HEK293T (cell line): ENCODE measurements at regions not wholly inside any gene's neighbourhood (a gene's known extent, or its start where the extent isn't known, plus 50 kb on each side); places are given as distances from the start of the nearest gene placed in this dataset.

Experiments used
- CTCF ChIA-PET: fragments of 350-600 bp; formaldehyde crosslinking; extraction: SDS; loops from one replicate; lab custom pipeline; 2021; ENCODE audit warnings: antibody characterized with exemption, inconsistent platforms; lab: Yijun Ruan, JAX
- POLR2A ChIA-PET: fragments of 350-600 bp; formaldehyde crosslinking; extraction: SDS; loops from one replicate; lab custom pipeline; 2020; ENCODE audit warnings: antibody characterized with exemption, inconsistent platforms; lab: Yijun Ruan, JAX
- DNase-seq: peaks from one replicate; pipeline ENCODE4 v3.0.0; 2012; ENCODE audit warnings: mixed read lengths; ENCODE audit errors: extremely low spot score
- ARNT ChIP-seq: fragments of 450-650 bp; IDR thresholded peaks from 2 replicates; pipeline ENCODE4 v1.6.1; 2017; ENCODE audit warnings: mild to moderate bottlenecking
- BHLHE40 ChIP-seq: fragments of 450-650 bp; IDR thresholded peaks from 2 replicates; pipeline ENCODE4 v1.6.1; 2016; ENCODE audit warnings: mild to moderate bottlenecking, moderate library complexity, borderline replicate concordance
- CTBP1 ChIP-seq: fragments of 450-650 bp; IDR thresholded peaks from 2 replicates; pipeline ENCODE4 v1.6.1; 2016; ENCODE audit warnings: borderline replicate concordance
- ELF4 ChIP-seq: fragments of 450-650 bp; IDR thresholded peaks from 2 replicates; pipeline ENCODE4 v1.6.1; 2017; ENCODE audit warnings: antibody characterized with exemption
- FOXA1 ChIP-seq: fragments of 450-650 bp; IDR thresholded peaks from 2 replicates; pipeline ENCODE4 v1.6.1; 2016; ENCODE audit warnings: mild to moderate bottlenecking
- FOXK2 ChIP-seq: fragments of 450-650 bp; IDR thresholded peaks from 2 replicates; pipeline ENCODE4 v1.6.1; 2016; ENCODE audit warnings: mild to moderate bottlenecking
- FOXM1 ChIP-seq: fragments of 450-650 bp; IDR thresholded peaks from 2 replicates; pipeline ENCODE4 v1.6.1; 2017; ENCODE audit warnings: mild to moderate bottlenecking, borderline replicate concordance
- HDGF ChIP-seq: fragments of 450-650 bp; IDR thresholded peaks from 2 replicates; pipeline ENCODE4 v1.6.1; 2017; ENCODE audit warnings: antibody characterized with exemption, borderline replicate concordance
- L3MBTL2 ChIP-seq: fragments of 450-650 bp; conservative IDR thresholded peaks from 2 replicates; pipeline ENCODE4 v1.6.1; 2016; ENCODE audit warnings: mild to moderate bottlenecking
- LEF1 ChIP-seq: fragments of 450-650 bp; IDR thresholded peaks from 2 replicates; pipeline ENCODE4 v1.6.1; 2017; ENCODE audit warnings: mild to moderate bottlenecking, borderline replicate concordance
- NFRKB ChIP-seq: fragments of 450-650 bp; IDR thresholded peaks from 2 replicates; pipeline ENCODE4 v1.6.1; 2016; ENCODE audit warnings: mild to moderate bottlenecking, moderate library complexity
- SP1 ChIP-seq: fragments of 450-650 bp; IDR thresholded peaks from 2 replicates; pipeline ENCODE4 v1.6.1; 2017
- SUZ12 ChIP-seq: fragments of 450-650 bp; IDR thresholded peaks from 2 replicates; pipeline ENCODE4 v1.6.1; 2016; ENCODE audit warnings: mild to moderate bottlenecking
- TARDBP ChIP-seq: fragments of 450-650 bp; IDR thresholded peaks from 2 replicates; pipeline ENCODE4 v1.6.1; 2016
- ZNF384 ChIP-seq: fragments of 450-650 bp; IDR thresholded peaks from 2 replicates; pipeline ENCODE4 v1.6.1; 2016
- TF ChIP-seq, protein P1 (sequence below): fragments of 450-650 bp; IDR thresholded peaks from 2 replicates; pipeline ENCODE4 v1.6.1; 2016

DNA sequence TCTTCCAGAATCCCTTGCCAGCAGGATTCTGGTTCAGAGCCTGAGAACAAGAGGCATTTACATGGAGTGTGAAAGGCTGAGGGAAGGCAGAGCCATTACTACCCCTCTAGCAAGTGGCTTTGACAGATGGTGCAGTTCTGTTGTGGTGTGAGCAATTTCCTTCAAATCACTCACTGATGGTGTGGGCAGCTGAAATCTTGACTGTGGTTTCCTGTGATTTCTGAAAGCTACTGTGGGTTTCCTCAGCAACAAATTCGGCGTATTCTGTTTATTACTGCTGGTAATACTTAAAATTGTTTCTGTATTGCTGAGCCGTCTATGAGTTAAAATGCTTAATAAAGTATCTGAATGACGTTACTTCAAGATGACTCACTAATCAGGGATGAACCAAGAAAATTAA, 181.5 kb upstream of the TCF21 start:
- POLR2A ChIA-PET = no interaction called here
- CTCF ChIA-PET = no interaction called here
- no peak for DNase-seq
- no peak for TF ChIP-seq CTBP1
- TF ChIP-seq HDGF = no peak
- TF ChIP-seq FOXK2 = no peak
- TF ChIP-seq, protein P1, sequence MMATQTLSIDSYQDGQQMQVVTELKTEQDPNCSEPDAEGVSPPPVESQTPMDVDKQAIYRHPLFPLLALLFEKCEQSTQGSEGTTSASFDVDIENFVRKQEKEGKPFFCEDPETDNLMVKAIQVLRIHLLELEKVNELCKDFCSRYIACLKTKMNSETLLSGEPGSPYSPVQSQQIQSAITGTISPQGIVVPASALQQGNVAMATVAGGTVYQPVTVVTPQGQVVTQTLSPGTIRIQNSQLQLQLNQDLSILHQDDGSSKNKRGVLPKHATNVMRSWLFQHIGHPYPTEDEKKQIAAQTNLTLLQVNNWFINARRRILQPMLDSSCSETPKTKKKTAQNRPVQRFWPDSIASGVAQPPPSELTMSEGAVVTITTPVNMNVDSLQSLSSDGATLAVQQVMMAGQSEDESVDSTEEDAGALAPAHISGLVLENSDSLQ = no peak
- no peak for TF ChIP-seq L3MBTL2
- TF ChIP-seq ARNT = no peak
- TF ChIP-seq NFRKB = no peak
- TF ChIP-seq FOXM1 = no peak
- no peak for TF ChIP-seq ZNF384
- no peak for TF ChIP-seq TARDBP
- no peak for TF ChIP-seq FOXA1
- no peak for TF ChIP-seq BHLHE40
- no peak for TF ChIP-seq SUZ12
- TF ChIP-seq ELF4 = no peak
- no peak for TF ChIP-seq SP1
- no peak for TF ChIP-seq LEF1

DNA sequence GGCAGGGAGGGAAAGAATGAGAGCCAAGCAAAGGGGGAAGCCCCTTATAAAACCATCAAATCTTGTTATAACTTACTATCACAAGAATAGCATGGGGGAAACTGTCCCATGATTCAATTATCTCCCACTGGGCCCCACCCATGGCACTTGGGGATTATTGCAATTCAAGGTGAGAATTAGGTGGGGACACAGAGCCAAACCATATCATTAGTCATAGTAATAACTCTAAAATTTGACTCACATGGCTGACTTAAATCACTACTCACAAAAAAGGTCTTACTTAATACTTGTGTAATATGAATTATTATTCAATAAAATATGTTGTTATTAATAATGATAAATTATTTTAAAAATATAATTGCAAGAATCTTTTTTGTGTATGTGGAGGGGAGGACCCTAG, 178.1 kb upstream of the TCF21 start:
- no peak for TF ChIP-seq ELF4
- ChIA-PET CTCF (no interaction called here), POLR2A (no interaction called here)
- no peak for DNase-seq

DNA sequence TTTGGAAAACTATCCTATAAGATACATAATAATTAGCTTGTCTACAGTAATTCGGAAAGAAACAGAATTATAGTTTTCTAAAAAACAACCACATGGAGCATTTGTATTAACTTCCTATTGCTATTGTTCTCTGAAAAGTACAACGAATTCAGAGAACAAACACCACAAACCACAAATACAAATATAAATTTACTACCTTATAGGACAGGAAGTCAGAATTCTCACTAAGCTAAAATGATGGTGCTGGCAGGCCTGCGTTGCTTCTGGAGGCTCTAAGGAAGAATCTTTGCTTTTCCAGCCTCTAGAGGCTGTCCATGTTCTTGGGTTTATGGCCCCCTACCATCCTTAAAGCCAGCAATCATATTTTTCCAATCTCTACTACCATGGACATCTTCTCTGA, 173.6 kb upstream of the TCF21 start:
- DNase-seq = no peak
- ChIA-PET POLR2A (no interaction called here), CTCF (no interaction called here)
- TF ChIP-seq FOXA1 = no peak
- no peak for TF ChIP-seq HDGF
- TF ChIP-seq CTBP1 = no peak
- no peak for TF ChIP-seq FOXM1
- TF ChIP-seq NFRKB = no peak
- no peak for TF ChIP-seq LEF1
- TF ChIP-seq, protein P1 = no peak
- no peak for TF ChIP-seq ZNF384
- no peak for TF ChIP-seq SP1
- no peak for TF ChIP-seq SUZ12
- no peak for TF ChIP-seq ARNT

DNA sequence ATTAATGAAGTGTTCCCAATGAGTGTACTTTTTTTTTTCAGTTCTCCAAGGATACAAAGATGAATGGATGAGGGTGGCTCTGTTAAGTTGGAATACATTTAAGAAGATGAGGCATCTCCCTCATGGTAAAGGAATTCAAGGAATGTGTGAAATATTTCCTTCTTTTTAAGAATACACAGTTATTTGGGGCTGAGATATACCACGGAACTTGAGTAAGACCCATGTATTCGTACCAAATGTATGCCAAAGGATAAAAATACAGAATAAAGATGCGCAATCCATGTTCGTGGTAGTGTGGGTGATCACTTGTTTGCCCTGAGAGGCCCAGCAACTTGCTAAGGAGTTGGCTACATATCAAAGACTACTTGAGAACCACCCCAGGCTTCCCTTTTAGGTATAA, 164.2 kb upstream of the TCF21 start:
- no peak for DNase-seq
- TF ChIP-seq BHLHE40 (no peak), ZNF384 (no peak), ARNT (no peak)
- ChIA-PET CTCF (no interaction called here), POLR2A (no interaction called here)

DNA sequence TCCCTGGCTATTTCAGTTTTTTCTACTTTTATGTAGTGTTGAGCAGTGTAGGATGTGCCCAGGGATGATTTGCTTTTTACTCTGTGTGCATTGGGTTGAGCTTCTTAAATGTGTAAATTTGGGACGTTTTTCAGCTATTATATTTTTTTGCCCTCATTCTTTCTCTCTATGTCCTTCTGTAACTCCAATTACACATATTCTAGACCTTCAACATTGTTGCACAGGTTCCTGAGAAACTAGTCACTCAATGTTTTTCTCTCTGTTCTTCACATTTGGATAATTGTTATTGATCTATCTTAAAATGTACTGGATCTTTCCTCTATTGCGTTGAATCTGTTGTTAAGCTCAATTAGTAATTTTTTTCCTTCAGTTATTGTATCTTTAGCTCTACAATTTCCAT, 162.7 kb upstream of the TCF21 start:
- ChIA-PET POLR2A (no interaction called here), CTCF (no interaction called here)
- no peak for DNase-seq
- no peak for TF ChIP-seq L3MBTL2
- no peak for TF ChIP-seq SUZ12
- TF ChIP-seq SP1 = no peak
- TF ChIP-seq BHLHE40 = no peak
- TF ChIP-seq, protein P1 = no peak
- no peak for TF ChIP-seq LEF1
- no peak for TF ChIP-seq HDGF
- no peak for TF ChIP-seq ELF4
- no peak for TF ChIP-seq CTBP1
- no peak for TF ChIP-seq FOXK2
- no peak for TF ChIP-seq ZNF384

DNA sequence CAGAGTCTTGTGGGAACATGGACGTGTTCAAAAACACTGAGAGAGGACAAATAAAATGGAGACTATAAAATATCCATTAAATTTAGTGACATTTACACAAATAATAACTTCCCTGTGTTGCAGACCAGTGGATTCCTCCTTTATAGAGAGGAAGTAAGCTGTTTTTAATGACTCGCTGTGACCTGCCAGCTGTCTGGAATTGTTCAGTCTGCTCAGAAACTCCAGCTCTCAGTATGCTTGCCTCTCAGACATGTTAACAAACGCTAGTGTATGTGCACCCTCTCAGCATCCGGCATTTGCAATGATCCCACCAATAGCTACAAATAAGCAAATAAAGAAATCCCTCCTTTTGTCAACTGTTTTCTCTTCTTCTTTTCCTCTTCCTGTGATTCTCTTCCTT, 158.0 kb upstream of the TCF21 start:
- ChIA-PET CTCF (no interaction called here), POLR2A (no interaction called here)
- no peak for TF ChIP-seq SP1
- no peak for TF ChIP-seq L3MBTL2
- TF ChIP-seq, protein P1 = no peak
- TF ChIP-seq BHLHE40 = no peak
- no peak for TF ChIP-seq ARNT
- no peak for DNase-seq

DNA sequence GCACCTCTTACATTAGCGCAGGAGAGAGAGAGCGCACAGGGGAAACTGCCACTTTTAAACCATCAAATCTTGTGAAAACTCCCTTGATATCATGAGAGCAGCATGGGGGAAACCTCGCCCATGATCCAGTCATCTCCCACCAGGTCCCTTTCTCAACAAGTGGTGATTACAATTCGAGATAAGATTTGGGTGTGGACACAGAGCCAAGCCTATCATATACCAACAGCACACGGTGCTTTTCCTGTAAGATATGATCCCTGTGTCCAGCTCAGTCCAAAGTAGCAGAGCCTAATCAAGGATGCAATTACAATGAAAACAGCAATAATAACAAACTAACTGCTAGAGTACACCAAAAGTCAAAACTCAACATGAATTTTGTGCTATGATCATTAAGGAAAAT, 148.7 kb upstream of the TCF21 start:
- TF ChIP-seq HDGF (no peak), BHLHE40 (no peak), ELF4 (no peak), NFRKB (no peak), LEF1 (no peak), FOXA1 (no peak), CTBP1 (no peak), TARDBP (no peak), ZNF384 (no peak), SP1 (no peak), ARNT (no peak), L3MBTL2 (no peak), FOXK2 (no peak)
- TF ChIP-seq, protein P1 = no peak
- ChIA-PET POLR2A (no interaction called here), CTCF (no interaction called here)
- DNase-seq = no peak
